ENCODE measurements at regions not wholly inside any gene's neighbourhood (a gene's known extent, or its start where the extent isn't known, plus 50 kb on each side); places are given as distances from the start of the nearest gene placed in this dataset.

GRCh38 chr2:242030226-242030575 lies 160.7 kb downstream of the RTP5 start:
- TF ChIP-seq CHD2 (IDR thresholded peaks at IDR 0.05; ENCODE audit: low read length, partially characterized antibody) (no peak), POLR2A (IDR thresholded peaks at IDR 0.05; ENCODE audit: low read length) (no peak), MAX (IDR thresholded peaks at IDR 0.05) (no peak), CTCF (IDR thresholded peaks at IDR 0.05) (no peak), EP300 (IDR thresholded peaks at IDR 0.05) (no peak), E2F6 (IDR thresholded peaks at IDR 0.05; ENCODE audit: borderline replicate concordance, low read depth) (no peak), KDM1A (IDR thresholded peaks at IDR 0.05; ENCODE audit: low read depth) (no peak), EHMT2 (IDR thresholded peaks at IDR 0.05; ENCODE audit: low read depth) (no peak), ELK1 (IDR thresholded peaks at IDR 0.05; ENCODE audit: low read depth, low read length) (no peak)

Data from A549 (cell line).